ENCODE measurements at regions not wholly inside any gene's neighbourhood (a gene's known extent, or its start where the extent isn't known, plus 50 kb on each side); places are given as distances from the start of the nearest gene placed in this dataset.

GRCh38 chr6:166877906-166878305 is 78.4 kb downstream of the RNASET2 start:
- Histone ChIP-seq H3K9me3 (ENCODE audit: control insufficient read depth, insufficient read depth, low read length) (no peaks in the 10 kb centered on the region), H3K9ac (ENCODE audit: low read depth, low read length) (no peak overlapping the region), H3K36me3 (ENCODE audit: insufficient read depth, low read length) (no peaks in the 10 kb centered on the region), H3K4me1 (ENCODE audit: insufficient read depth, low read length) (no peaks in the 10 kb centered on the region)

GRCh38 chr6:166877349-166877748 is 79.0 kb downstream of the RNASET2 start:
- H3K4me1 ChIP-seq (ENCODE audit: insufficient read depth, low read length) = no peaks in the 10 kb centered on the region
- H3K9ac ChIP-seq (ENCODE audit: low read depth, low read length) = no peak overlapping the region
- H3K36me3 ChIP-seq (ENCODE audit: insufficient read depth, low read length) = no peaks in the 10 kb centered on the region
- no peaks in the 10 kb centered on the region for H3K9me3 ChIP-seq (ENCODE audit: control insufficient read depth, insufficient read depth, low read length)

- Histone ChIP-seq H3K36me3 (ENCODE audit: insufficient read depth, low read length) (no peaks in the 10 kb centered on the region), H3K4me1 (ENCODE audit: insufficient read depth, low read length) (no peaks in the 10 kb centered on the region), H3K9ac (ENCODE audit: low read depth, low read length) (no peak overlapping the region), H3K9me3 (ENCODE audit: control insufficient read depth, insufficient read depth, low read length) (no peaks in the 10 kb centered on the region)
These were observed 83.8 kb downstream of the RNASET2 start for GRCh38 chr6:166872531-166873009.

- Histone ChIP-seq H3K9me3 (ENCODE audit: control insufficient read depth, insufficient read depth, low read length) (no peaks in the 10 kb centered on the region), H3K4me1 (ENCODE audit: insufficient read depth, low read length) (no peaks in the 10 kb centered on the region), H3K36me3 (ENCODE audit: insufficient read depth, low read length) (no peaks in the 10 kb centered on the region), H3K9ac (ENCODE audit: low read depth, low read length) (no peak overlapping the region)
These were observed 85.6 kb downstream of the RNASET2 start for GRCh38 chr6:166870602-166871208.

- no peaks in the 10 kb centered on the region for H3K36me3 ChIP-seq (ENCODE audit: insufficient read depth, low read length)
- H3K9me3 ChIP-seq (ENCODE audit: control insufficient read depth, insufficient read depth, low read length) = no peaks in the 10 kb centered on the region
- no peak overlapping the region for H3K9ac ChIP-seq (ENCODE audit: low read depth, low read length)
- H3K4me1 ChIP-seq (ENCODE audit: insufficient read depth, low read length) = peaks cover 5% of the 10 kb centered on the region
These were observed 89.3 kb downstream of the RNASET2 start for GRCh38 chr6:166866839-166867637.

- Histone ChIP-seq H3K4me1 (ENCODE audit: insufficient read depth, low read length) (peaks cover 5% of the 10 kb centered on the region), H3K9me3 (ENCODE audit: control insufficient read depth, insufficient read depth, low read length) (peaks cover 3% of the 10 kb centered on the region; the same call in 1 of the 2 replicates), H3K36me3 (ENCODE audit: insufficient read depth, low read length) (no peaks in the 10 kb centered on the region), H3K9ac (ENCODE audit: low read depth, low read length) (no peak overlapping the region)
These were observed 92.0 kb downstream of the RNASET2 start for GRCh38 chr6:166864333-166864732.

- Histone ChIP-seq H3K36me3 (ENCODE audit: insufficient read depth, low read length) (no peaks in the 10 kb centered on the region), H3K9ac (ENCODE audit: low read depth, low read length) (peak overlapping the region; percentile 71), H3K4me1 (ENCODE audit: insufficient read depth, low read length) (peaks cover 5% of the 10 kb centered on the region), H3K9me3 (ENCODE audit: control insufficient read depth, insufficient read depth, low read length) (peaks cover 3% of the 10 kb centered on the region; the same call in 1 of the 2 replicates)
These were observed 93.3 kb downstream of the RNASET2 start for GRCh38 chr6:166862978-166863530.

- peaks cover 5% of the 10 kb centered on the region for H3K4me1 ChIP-seq (ENCODE audit: insufficient read depth, low read length)
These were observed 93.9 kb downstream of the RNASET2 start for GRCh38 chr6:166862287-166862977.

GRCh38 chr6:166861961-166862286 is 94.4 kb downstream of the RNASET2 start:
- Histone ChIP-seq H3K9ac (ENCODE audit: low read depth, low read length) (peak overlapping the region; percentile 71), H3K4me1 (ENCODE audit: insufficient read depth, low read length) (peaks cover 5% of the 10 kb centered on the region), H3K9me3 (ENCODE audit: control insufficient read depth, insufficient read depth, low read length) (peaks cover 3% of the 10 kb centered on the region; the same call in 1 of the 2 replicates), H3K36me3 (ENCODE audit: insufficient read depth, low read length) (no peaks in the 10 kb centered on the region)

More at GRCh38 chr6:166862287-166862977, 93.9 kb downstream of the RNASET2 start:
- Histone ChIP-seq H3K9me3 (ENCODE audit: control insufficient read depth, insufficient read depth, low read length) (peaks cover 3% of the 10 kb centered on the region; the same call in 1 of the 2 replicates), H3K9ac (ENCODE audit: low read depth, low read length) (peak overlapping the region; percentile 71), H3K36me3 (ENCODE audit: insufficient read depth, low read length) (no peaks in the 10 kb centered on the region)

GRCh38 chr6:166861304-166861703 is 95.0 kb downstream of the RNASET2 start:
- Histone ChIP-seq H3K9ac (ENCODE audit: low read depth, low read length) (no peak overlapping the region), H3K9me3 (ENCODE audit: control insufficient read depth, insufficient read depth, low read length) (peaks cover 3% of the 10 kb centered on the region; the same call in 1 of the 2 replicates), H3K36me3 (ENCODE audit: insufficient read depth, low read length) (no peaks in the 10 kb centered on the region), H3K4me1 (ENCODE audit: insufficient read depth, low read length) (peaks cover 5% of the 10 kb centered on the region)

GRCh38 chr6:166860392-166860791 is 96.0 kb downstream of the RNASET2 start:
- Histone ChIP-seq H3K9me3 (ENCODE audit: control insufficient read depth, insufficient read depth, low read length) (peaks cover 3% of the 10 kb centered on the region; the same call in 1 of the 2 replicates), H3K36me3 (ENCODE audit: insufficient read depth, low read length) (no peaks in the 10 kb centered on the region), H3K4me1 (ENCODE audit: insufficient read depth, low read length) (peaks cover 5% of the 10 kb centered on the region), H3K9ac (ENCODE audit: low read depth, low read length) (no peak overlapping the region)

GRCh38 chr6:166855416-166855815 is 100.9 kb downstream of the RNASET2 start:
- no peaks in the 10 kb centered on the region for H3K4me1 ChIP-seq (ENCODE audit: insufficient read depth, low read length)
- no peaks in the 10 kb centered on the region for H3K36me3 ChIP-seq (ENCODE audit: insufficient read depth, low read length)
- peaks cover under 1% of the 10 kb centered on the region; the same call in 1 of the 2 replicates for H3K9me3 ChIP-seq (ENCODE audit: control insufficient read depth, insufficient read depth, low read length)
- H3K9ac ChIP-seq (ENCODE audit: low read depth, low read length) = no peak overlapping the region

- Histone ChIP-seq H3K36me3 (ENCODE audit: insufficient read depth, low read length) (no peaks in the 10 kb centered on the region), H3K9ac (ENCODE audit: low read depth, low read length) (no peak overlapping the region), H3K4me1 (ENCODE audit: insufficient read depth, low read length) (no peaks in the 10 kb centered on the region), H3K9me3 (ENCODE audit: control insufficient read depth, insufficient read depth, low read length) (no peaks in the 10 kb centered on the region)
These were observed 102.7 kb downstream of the RNASET2 start for GRCh38 chr6:166853371-166854325.
